NCI-H345 treated with DMSO at 0.1 percent for 48 hours (cell line): ENCODE measurements at regions not wholly inside any gene's neighbourhood (a gene's known extent, or its start where the extent isn't known, plus 50 kb on each side); places are given as distances from the start of the nearest gene placed in this dataset.

Experiments
- DNase-seq: peaks from one replicate; lab custom pipeline; 2025; ENCODE audit not compliant: unreplicated experiment; lab: John Stamatoyannopoulos, UW

DNA sequence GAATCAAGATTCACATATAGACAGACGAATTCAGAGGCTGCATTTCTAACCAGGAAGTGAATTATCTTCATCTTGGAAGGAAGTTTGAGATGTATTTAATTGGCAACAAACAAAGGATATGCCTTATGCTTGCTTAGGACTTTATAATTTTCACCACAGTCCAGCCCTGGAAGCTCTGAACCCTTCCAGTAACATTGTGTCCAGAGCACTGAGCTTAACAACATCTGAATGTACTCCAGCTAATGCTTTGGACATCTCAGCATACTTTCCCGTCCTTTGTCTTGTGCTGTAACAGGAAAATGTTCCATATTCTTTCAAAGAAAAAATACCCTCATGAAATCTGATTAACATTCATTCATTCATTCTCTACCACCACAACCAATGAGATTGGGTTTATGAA, 136.3 kb upstream of the SPATS2L start:
- no peak for DNase-seq

DNA sequence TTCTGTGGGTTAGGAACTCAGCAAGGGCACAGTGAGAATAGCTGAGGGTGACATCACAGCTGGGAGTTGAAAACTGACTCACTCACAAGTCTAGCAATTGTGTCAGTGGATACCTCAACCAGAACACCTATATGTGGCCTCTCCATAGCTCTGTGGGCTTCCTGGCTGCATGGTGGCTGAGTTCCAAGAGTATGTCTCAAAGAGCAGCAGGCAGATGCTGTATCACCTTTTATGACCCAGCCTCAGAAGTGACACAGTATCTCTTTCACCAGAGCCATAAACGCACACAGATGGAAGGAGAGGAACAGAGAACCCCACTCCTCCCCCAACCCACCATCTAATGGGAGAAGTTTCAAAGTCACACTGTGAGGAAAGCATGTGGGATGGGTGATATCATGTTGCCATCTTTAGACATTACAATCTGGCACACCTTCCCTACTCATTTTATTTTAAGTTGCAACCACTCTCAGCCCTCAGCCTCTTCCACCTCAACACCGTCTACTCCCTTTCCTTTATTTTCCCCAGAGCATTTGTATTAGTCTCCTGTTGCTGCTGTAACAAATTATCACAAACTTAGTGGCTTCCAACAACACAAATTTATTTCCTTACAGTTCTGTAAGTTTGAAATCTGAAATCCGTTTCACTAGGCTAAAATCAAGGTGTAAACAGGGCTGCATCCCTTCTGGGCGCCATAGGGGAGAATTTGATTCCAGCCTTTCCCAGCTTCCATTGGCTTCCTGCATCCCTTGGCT, 134.6 kb upstream of the SPATS2L start:
- no peak for DNase-seq

DNA sequence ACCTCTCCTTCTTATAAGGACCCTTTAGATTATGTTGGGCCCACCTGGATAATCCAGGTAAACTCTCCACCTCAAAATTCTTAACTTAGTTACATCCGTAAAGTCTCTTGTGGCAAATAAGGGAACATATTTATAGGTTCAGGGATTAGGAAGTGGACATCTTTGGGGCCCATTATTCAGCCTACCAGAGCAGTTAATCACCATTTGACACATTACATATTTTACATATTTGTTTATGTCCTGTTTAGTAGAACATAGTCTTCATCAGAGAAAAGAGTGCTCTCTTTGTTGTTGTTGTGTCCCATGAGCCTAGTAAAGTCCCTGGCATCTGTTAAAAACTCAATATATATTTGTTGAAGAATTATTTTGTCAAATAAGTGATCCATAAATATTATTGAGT, 134.0 kb upstream of the SPATS2L start:
- DNase-seq: no peak

DNA sequence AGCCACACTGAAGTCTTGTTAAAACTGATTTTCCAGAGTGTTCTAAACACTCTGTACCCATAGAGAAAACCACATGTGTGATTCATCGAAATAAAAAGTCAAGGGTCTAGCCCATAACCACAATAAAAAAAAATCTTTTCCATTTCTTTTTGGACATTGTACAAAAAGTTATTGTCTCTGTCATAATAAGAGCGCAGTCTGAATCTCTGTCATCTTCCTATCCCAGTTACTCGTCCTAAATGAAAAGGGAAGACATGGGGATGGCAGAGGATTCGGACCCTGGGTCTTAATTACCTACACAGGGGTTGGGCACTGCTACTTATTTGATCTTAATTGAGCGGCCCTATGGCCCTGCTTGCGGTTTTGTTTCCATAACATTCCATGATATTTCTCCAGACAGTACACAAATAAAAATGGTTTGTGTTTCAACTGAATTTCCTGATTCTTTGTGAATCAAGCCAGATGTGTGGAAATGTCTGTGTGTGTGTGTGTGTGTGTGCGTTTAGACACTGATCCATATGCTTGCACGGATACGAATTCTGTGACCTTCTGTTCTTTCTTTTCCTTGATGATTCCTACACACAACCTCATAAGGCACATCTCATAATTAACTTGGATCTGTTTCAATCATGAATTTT, 133.4 kb upstream of the SPATS2L start:
- DNase-seq: no peak

DNA sequence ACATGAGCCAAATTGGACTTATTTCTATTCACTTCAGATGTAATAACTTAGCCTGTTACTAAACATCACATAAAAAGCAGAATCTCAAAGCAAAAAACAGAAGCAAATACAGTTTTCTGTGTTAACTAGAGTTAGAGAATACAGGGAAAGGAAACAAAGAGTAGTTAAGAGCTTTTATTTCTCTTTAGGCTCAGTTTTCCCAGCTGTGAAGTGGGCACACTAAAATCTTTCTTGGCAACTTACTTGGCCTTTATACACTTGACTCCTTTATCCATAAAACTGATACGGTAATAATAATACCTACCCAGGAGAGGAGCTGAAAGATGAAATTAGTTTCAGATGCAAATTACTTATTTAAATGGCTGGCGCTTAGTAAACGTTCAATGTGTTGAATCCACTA, 132.8 kb upstream of the SPATS2L start:
- DNase-seq: no peak

DNA sequence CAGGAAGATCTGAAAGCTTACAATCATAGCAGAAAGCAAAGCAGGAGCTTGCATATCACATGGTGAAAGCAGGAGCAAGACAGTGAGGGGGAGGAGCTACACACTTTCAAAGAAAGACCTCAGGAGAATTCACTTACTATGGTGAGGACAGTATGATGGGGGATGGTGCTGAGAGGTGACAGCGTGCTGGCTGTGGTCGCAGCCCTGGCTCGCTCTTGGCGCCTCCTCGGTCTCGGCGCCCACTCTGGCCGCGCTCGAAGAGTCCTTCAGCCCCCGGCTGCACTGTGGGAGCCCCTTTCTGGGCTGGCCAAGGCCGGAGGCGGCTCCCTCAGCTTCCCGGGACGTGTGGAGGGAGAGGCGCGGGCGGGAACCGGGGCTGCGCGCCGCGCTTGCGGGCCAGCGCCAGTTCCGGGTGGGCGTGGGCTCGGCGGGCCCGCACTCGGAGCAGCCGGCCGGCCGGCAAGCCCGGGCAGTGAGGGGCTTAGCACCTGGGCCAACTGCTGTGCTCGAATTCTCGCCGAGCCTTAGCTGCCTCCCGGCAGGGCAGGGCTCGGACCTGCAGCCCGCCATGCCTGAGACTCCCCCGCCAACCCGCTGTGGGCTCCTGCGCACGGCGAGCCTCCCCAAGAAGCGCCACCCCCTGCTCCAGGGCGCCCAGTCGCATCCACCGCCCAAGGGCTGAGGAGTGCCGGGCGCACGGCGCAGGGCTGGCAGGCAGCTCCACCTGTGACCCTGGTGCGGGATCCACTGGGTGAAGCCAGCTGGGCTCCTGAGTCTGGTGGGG, 131.9 kb upstream of the SPATS2L start:
- no peak for DNase-seq

DNA sequence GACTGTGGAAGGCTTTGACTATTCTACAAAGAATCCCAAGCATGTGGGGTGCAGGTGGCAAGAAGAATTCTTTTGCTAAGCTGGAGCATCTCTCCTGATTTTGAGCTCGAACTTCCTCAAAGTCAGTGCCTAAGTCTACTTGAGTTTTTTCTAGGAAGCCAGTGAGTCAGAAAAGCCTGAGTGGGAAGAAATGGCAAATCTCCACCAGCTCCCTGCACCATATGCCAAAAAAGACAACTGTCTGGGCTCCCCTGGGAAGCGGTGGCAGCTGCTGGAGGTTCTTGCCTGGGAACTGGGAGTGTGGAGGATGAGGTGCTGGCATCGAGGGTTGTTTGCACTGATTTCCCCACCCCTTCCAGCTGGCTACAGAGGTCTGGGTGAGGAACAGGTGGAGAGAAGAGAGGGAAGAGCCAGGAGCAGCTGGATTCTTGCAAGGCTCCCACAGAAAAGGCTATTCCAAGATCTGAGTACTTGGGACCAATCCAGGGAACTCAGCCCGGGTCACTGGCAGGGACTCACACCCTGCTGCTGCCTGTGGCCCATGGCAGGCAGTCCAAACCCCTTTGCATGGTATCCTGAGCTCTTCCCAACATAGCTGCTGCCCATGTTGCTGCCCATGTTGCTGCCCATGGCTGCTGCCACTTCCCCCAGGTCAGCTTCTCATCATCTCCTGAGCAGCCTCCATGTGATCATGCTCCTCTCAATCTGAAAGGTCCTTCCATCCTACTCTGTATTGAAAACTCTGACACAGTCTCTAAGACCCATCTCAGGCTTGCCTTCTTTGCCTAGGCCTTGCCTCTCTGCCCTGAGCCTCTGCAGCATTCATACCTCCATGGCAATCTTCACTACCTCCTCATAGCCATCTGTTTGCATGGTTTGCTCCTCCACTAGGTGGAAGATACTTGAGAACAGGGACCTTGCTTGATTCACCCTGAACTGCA, 128.3 kb upstream of the SPATS2L start:
- no peak for DNase-seq

DNA sequence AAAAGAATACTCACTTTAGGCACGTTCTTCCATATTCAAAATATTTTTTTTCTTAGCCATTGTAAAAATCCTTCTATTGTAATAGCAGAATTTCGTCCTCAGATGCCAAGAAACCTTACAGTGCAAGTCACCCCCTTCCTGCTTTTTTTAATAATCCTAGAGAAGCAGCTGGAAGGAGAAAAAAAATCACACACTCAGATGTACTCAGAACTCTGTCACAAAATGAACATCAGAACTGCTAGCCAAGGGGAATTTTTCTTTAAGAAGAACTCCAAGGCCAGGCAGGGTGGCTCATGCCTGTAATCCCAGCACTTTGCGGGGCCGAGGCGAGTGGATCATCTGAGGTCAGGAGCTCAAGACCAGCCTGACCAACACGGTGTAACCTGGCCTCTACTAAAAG, 127.3 kb upstream of the SPATS2L start:
- no peak for DNase-seq

DNA sequence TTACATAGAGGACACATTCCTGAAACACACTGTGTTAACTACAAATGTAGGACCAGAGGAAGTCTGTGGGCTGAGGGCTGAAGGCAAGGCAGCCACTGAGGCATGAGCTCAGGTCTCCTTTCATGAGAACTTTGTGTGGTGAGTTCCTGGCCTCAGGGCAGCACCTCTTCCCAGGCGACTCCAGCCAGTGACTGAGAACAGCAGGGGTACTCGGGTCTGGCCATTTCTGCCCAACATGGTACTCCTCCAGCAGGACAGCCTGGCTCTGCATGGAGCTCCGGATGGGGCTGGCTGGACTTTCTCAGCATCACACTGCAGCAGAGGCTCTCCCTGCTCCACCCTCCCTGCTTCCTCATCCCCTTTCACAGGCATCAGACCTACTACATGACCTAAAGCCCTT, 125.5 kb upstream of the SPATS2L start:
- no peak for DNase-seq

DNA sequence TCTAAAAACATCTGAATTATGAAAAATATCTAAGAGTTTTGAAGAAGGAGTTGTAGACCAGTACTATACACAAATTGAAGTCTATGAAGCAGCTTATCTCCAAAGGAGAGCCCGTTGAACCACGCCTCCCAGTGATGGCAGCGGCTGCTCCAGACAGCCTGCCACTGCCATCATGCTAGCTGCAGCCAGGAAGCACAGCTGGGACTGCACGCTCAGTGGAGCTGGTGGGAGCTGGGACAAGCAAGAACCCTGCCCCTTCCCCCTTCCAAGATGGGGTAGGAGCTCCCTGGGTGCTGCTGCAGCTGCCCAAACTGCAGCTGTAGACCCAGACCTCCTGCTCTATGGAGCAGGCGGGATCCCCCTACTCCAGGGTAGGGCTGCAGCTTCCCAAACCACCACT, 124.7 kb upstream of the SPATS2L start:
- no peak for DNase-seq

DNA sequence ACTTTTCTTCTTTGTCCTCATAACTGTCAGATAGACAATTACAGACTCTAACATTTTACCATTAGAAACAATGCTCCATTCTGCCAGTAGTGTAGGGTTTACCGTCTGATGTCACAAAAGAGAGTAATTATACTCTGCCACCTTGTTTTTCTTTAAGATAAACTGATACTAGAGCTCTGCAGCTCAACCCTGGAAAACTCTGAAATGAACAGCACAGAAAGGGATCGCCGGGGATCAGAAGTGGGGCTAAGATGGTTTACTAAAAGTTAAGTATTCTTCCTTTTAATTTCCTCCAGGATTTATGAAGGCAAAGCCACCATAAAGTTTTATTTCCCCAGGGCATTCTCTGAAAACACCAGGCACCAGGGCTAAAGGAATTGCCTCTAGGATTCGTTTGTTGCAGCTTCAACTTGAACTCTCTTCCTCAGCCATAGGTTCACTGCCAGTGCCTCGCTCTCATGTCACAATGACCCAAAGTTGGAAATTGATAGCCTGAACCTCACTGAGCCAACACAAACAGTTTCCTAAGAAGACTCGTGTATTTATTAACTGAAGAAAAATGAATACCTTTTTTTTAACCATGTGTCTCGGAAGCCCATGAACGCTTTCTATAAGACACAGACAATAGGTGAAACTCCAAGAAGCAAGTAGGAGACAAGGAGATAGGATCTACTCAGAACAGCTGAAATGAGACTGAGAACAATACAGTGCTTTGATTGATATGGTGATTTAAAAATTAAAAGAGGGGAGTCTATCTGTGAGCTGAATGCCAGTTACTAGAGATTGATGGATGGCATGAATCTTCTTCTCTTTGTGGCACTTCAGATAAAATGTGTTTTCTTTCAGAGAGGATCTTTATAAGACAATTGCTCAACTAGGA, 121.5 kb upstream of the SPATS2L start:
- no peak for DNase-seq

DNA sequence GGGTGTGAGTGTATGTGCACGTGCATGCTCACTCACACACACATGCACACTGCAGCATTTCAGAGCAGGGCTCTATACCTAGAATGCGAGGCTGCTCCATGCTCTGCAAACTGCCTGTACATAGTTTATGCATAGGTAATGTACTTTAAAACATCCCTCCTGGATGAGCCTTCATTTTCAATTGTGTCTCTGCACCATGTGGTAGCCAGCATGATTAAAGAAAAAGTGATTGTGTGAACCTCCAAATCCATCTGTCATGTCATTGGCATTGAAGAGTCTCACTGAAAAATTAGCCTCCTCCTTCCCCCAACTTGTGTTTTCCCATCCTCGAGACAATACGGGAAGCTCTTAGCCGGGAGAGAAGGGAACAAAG, 120.9 kb upstream of the SPATS2L start:
- DNase-seq: no peak

DNA sequence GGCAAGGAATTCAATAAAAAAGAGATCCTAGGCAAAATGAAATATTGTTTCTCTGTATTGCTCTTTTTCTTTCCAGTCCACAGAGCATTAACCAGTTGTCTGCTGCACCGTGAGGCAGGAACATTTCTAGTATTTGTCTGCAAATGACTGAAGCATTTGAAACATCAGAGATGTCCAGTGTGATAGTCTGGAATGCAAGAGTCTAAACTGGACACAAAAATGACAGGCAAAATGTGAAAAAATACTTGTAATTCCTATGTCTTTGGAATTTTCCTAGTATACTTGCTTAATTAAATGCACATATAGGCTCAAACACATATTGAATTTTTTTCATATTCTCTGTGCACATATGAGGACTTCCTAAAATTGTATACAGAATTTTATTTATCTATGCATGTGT, 120.5 kb upstream of the SPATS2L start:
- DNase-seq: no peak

DNA sequence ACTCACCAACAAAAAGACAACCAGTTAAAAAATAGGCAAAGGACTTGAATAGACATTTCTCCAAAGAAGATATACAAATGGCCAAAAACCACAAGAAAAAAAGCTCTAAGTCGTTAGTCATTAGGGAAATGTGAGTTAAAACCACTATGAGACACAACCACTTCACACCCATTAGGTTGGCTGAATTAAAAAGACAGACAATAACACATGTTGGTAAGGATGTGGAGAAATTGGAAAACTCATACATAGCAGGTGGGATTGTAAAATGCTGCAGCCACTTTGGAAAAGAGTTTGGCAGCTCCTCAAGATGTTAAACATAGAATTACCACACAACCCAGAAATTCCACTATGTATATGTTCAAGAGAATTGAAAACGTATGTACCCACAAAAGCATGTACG, 117.6 kb upstream of the SPATS2L start:
- no peak for DNase-seq

DNA sequence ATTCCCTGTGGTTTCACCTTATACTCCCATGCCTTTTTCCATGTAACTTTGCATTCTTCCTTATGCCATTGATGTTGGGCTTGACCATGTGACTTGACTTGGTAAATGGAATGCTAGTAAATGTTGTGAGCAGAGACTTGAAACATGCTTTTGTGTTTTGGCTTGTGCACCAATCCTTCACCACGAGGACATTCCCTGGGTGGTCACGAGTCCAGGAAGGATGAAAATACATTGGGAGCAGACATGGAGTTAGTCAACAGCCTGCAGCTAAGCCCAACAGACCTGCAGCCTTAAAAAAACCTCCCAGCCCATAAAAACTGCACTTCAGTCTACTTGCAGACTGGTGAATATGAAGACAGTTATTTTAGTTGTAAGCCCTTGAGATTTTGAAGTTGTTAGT, 116.5 kb upstream of the SPATS2L start:
- no peak for DNase-seq

DNA sequence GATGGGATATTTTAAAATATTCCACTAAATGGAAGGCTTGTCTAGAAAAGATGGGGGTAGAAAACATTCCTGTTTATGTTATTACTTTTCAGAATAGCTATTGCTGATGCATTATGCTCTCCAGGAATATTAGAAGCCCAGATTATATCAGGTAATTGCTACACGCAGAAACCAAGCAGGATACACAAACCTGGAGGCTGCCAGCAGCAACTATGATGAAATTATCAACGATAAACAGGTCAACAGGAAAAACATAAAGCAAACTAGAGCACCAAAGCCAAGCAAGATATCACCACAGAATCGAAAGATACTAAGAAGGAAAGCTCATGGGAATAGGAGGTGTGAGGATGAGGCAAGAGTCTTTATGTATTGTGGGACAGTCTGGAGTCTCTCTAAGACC, 113.2 kb upstream of the SPATS2L start:
- no peak for DNase-seq

DNA sequence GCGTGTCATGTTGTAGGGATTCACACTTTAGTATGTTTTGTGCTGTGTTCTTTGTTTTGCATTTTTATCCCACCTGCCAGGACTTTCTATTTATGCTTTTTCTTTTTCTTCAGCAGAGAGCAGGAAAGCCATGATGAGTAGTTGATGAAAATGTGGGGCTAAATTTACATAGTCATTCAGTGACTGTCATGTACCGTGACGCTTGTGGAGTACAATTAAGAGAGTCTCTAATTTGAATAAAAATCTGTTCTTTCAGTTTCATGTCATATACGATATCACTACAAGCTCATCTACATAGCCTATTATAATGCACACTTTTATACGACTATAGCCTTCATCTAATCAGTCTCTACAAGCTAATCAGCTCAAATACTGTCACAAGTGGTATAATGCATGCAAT, 112.7 kb upstream of the SPATS2L start:
- DNase-seq: no peak

DNA sequence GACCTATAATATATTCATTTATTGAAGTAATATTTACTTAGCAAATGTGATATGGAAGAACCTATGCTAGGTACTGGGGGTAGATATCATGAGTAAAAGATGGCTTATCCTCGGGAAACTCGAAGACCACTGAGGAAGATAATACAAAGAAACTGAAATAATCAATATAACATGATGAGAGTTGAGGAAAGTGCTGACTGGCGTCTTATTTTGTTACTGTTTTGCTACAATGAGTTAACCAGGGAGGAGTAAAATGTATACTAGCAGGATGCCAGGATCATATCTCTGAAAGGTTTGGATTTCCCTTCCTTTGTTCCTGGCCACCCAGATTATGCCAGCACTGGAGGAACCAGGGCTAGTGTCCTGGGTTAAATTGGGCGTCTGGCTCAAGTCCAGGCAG, 111.7 kb upstream of the SPATS2L start:
- DNase-seq: no peak

DNA sequence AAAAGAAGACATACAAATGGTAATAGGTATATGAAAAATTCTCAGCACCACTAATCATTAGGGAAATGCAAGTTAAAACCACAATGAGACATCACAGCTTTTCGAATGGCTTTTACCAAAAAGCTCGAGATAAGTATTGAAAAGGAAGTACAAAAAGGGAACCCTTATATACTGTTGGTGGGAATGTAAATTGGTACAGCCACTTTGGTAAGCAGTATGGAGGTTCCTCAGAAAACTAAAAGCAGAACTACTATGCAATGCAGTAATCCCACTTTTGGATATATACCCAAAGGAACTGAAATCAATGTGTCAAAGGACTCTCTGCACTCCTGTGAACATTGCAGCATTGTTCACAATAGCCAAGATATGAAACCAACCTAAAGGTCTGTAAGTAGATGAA, 107.5 kb upstream of the SPATS2L start:
- no peak for DNase-seq

DNA sequence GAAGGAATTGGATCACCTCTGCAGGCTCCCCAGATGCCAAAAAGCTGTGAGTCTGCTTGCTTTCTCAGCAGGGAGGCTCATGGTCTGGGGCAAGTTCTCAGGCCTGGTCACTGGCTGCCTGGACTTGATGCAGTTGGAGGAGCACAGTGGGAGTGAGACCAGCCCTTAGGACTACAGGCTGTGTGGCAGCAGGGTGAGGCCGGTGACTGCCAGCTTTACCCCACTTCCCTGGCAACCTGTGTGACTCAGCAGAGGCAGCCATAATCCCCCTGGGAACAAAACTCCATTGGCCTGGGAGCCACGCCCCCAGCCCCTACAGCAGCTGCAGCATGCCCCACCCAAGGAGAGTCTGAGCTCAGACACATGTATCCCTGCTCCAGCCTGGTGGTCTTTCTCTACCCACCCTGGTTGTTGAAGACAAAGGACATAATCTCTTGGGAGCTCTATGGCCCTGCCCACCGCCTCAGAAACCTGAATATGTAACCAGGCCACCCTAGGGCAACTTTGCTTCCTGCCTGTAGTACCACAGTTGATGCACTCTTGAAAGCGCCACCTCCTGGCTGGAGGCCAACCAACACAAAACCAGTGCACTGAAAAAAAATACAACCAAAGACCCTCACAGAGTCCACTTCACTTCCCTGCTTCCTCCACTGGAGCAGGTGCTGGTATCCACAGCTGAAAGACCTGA, 106.8 kb upstream of the SPATS2L start:
- no peak for DNase-seq
